WERI-Rb-1 (cell line): ENCODE measurements at regions not wholly inside any gene's neighbourhood (a gene's known extent, or its start where the extent isn't known, plus 50 kb on each side); places are given as distances from the start of the nearest gene placed in this dataset.

Experiments used
- DNase-seq: peaks from one replicate; pipeline ENCODE4 v3.0.0-alpha.2; 2020
- H3K27ac ChIP-seq: fragments of 250-450 bp; sonication (Bioruptor Pico); 2 replicates; pipeline ENCODE4 v1.5.1; 2020; ENCODE audit warnings: mild to moderate bottlenecking, moderate library complexity
- H3K27me3 ChIP-seq: fragments of 250-450 bp; sonication (Bioruptor Pico); 2 replicates; pipeline ENCODE4 v1.5.1; 2021; ENCODE audit warnings: mild to moderate bottlenecking, low read depth, moderate library complexity; ENCODE audit not compliant: insufficient read depth, severe bottlenecking
- H3K36me3 ChIP-seq: fragments of 250-450 bp; sonication (Bioruptor Pico); 2 replicates; pipeline ENCODE4 v1.5.1; 2020; ENCODE audit warnings: mild to moderate bottlenecking, moderate library complexity
- H3K4me3 ChIP-seq: 2 replicates; pipeline ENCODE4 v1.5.1; 2011; ENCODE audit warnings: low read depth, mild to moderate bottlenecking, control low read depth, low read length
- H3K9me3 ChIP-seq: fragments of 250-450 bp; sonication (Bioruptor Pico); 2 replicates; pipeline ENCODE4 v1.5.1; 2021; ENCODE audit warnings: mild to moderate bottlenecking, moderate library complexity; ENCODE audit not compliant: severe bottlenecking
- TF ChIP-seq, protein P1 (sequence below): IDR thresholded peaks from 2 replicates; pipeline ENCODE4 v1.5.1; 2011; ENCODE audit warnings: low read depth, mild to moderate bottlenecking, control low read depth, inconsistent platforms, low read length

DNA sequence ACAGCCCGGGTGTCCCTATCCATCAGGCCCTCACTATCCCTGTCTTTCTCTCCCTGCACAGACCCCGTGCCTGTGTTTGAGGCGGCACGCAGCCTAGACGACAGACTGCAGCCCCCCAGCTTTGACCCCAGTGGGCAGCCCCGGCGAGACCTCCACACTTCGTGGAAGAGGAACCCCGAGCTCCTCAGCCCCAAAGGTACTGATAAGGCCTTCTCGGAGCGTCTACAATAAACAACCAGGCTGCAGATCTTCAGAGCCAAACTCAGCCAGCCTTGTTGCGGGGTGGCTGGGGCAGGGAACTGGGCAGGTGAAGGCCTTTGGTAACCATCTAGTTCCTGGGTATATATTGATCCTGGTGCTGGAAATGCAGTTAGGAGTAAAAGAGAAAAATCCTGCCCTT lies 77.5 kb downstream of the PHETA1 start:
- Histone ChIP-seq H3K4me3 (no peak overlapping the region), H3K27me3 (no peaks in the 10 kb centered on the region)
- no peak for DNase-seq

DNA sequence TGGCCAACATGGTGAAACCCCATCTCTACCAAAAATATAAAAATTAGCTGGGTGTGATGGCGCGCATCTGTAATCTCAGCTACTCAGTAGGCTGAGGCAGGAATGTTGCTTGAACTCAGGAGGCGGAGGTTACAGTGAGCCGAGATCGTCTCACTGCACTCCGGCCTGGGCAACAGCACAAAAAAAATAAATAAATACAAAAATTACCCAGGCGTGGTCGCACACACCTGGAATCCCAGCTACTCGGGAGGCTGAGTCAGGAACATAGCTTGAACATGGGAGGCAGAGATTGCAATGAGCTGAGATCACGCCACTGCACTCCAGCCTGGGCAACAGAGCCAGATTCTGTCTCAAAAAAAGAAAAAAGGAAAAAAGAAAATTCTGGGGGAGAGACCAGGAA lies 80.1 kb downstream of the PHETA1 start:
- H3K36me3 ChIP-seq: no peaks in the 10 kb centered on the region
- no peak overlapping the region for H3K27ac ChIP-seq
- H3K4me3 ChIP-seq: no peak overlapping the region
- no peak for DNase-seq
- H3K27me3 ChIP-seq: no peaks in the 10 kb centered on the region
- H3K9me3 ChIP-seq: no peaks in the 10 kb centered on the region
- TF ChIP-seq, protein P1, sequence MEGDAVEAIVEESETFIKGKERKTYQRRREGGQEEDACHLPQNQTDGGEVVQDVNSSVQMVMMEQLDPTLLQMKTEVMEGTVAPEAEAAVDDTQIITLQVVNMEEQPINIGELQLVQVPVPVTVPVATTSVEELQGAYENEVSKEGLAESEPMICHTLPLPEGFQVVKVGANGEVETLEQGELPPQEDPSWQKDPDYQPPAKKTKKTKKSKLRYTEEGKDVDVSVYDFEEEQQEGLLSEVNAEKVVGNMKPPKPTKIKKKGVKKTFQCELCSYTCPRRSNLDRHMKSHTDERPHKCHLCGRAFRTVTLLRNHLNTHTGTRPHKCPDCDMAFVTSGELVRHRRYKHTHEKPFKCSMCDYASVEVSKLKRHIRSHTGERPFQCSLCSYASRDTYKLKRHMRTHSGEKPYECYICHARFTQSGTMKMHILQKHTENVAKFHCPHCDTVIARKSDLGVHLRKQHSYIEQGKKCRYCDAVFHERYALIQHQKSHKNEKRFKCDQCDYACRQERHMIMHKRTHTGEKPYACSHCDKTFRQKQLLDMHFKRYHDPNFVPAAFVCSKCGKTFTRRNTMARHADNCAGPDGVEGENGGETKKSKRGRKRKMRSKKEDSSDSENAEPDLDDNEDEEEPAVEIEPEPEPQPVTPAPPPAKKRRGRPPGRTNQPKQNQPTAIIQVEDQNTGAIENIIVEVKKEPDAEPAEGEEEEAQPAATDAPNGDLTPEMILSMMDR: no peak

More for the DNA sequence above, 77.5 kb downstream of the PHETA1 start:
- H3K36me3 ChIP-seq: no peaks in the 10 kb centered on the region
- H3K9me3 ChIP-seq: no peaks in the 10 kb centered on the region
- H3K27ac ChIP-seq: no peak overlapping the region
- TF ChIP-seq, protein P1: no peak

DNA sequence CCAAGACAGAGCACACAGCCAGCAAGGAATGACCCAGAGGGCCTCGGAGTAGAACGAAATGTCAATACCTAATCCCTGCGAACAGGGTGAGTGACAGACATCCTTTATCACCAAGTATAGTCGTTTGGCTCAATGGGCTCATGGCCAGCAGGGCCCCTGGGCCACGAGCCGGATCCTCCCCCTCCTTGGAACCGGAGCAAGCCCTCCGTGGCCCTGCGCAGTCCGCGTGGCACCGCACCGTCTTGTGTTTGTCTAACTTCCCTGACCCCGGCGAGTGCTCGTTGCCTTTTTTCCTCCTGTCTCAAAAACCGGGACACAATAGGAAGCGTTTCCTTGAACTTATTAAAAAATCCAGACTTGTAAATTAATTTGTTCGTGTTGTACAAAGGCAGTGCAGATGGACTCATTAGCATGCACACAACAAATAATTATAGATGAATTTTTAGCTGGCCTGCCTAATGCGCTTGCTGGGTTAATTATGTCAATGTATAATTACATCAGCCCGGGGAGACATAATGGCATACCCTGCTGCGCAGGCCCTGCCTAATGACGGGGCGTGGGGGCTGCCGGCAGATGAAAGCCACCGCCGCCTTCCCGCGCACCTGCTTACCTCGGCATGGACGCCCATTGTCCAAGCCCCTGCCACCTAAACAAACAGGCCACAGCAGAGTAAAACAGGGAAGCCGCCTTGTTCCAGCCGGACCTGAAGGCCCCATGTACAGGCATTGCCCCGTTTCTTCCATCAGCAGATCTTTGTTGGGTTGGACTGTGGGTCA lies 81.6 kb downstream of the PHETA1 start:
- Histone ChIP-seq H3K4me3 (no peak overlapping the region), H3K9me3 (no peaks in the 10 kb centered on the region), H3K36me3 (no peaks in the 10 kb centered on the region), H3K27me3 (no peaks in the 10 kb centered on the region), H3K27ac (no peak overlapping the region)
- no peak for DNase-seq
- TF ChIP-seq, protein P1: no peak

DNA sequence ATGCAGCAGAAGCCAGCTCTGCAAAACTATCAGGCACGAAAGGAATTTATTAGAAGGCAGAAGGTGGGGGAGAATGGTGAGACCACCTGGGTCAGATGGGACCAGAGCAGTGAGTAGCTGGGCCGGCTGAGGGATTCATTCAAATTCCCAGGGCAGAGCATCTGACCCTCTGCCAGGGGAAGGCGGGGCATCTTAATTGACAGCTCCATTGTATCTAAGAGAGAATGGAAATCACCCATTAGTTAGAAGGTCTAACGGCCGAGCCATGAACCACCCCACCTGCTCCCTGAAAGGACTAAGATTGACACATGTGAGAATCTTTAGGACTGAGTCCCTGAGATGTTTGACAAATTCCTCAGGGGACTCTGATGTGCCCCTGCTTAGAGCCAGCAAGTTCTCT lies 83.7 kb downstream of the PHETA1 start:
- Histone ChIP-seq H3K27me3 (no peaks in the 10 kb centered on the region), H3K27ac (no peak overlapping the region)
- DNase-seq: no peak

DNA sequence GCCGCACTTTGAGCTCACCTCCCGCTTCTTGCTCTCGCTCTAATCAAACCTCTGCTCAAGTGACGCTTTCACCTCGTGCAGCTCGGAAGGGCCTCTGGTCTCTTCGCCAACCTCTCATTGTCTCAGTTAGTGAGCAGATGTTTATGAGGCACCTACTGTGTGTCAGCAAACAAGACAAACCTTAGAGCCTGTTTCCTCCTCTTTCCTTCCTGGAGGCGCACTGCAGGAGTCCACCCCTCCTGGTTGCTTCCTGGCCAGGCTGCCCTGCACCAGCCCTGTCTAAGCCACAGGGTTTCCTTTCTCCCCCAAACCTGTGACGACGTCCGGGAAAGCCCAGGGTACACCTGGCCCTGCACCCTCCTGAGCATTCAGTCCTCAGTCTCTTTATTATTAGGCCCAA lies 84.2 kb downstream of the PHETA1 start:
- Histone ChIP-seq H3K27me3 (no peaks in the 10 kb centered on the region), H3K36me3 (no peaks in the 10 kb centered on the region), H3K4me3 (no peak overlapping the region), H3K9me3 (no peaks in the 10 kb centered on the region), H3K27ac (no peak overlapping the region)
- no peak for DNase-seq
- TF ChIP-seq, protein P1: no peak

More for the DNA sequence above, 83.7 kb downstream of the PHETA1 start:
- H3K36me3 ChIP-seq: no peaks in the 10 kb centered on the region
- TF ChIP-seq, protein P1: no peak
- no peak overlapping the region for H3K4me3 ChIP-seq
- no peaks in the 10 kb centered on the region for H3K9me3 ChIP-seq

DNA sequence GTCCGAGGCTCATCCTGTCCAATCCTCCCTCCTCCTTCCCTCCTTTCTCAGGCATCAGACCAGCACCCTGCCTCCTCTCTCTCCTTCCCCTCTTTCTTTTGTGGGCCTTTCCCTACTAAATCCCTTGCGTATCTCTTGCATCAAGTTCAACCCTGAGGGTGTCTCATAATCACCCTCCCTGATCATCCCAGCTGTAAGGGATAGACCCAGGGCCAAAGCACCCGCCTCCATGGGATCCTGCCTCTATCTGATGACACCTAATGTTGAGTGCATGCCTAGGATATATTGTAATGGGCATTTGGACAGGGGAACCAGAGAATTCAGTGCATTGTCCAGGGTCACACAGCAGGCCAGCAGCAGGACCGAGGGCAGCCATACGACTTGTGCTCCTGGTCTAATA lies 84.9 kb downstream of the PHETA1 start:
- no peak for DNase-seq
- H3K27ac ChIP-seq: no peak overlapping the region
- TF ChIP-seq, protein P1: no peak
- no peaks in the 10 kb centered on the region for H3K27me3 ChIP-seq
- H3K36me3 ChIP-seq: no peaks in the 10 kb centered on the region
- H3K4me3 ChIP-seq: no peak overlapping the region
- no peaks in the 10 kb centered on the region for H3K9me3 ChIP-seq
